ENCODE measurements at regions not wholly inside any gene's neighbourhood (a gene's known extent, or its start where the extent isn't known, plus 50 kb on each side); places are given as distances from the start of the nearest gene placed in this dataset.

DNA sequence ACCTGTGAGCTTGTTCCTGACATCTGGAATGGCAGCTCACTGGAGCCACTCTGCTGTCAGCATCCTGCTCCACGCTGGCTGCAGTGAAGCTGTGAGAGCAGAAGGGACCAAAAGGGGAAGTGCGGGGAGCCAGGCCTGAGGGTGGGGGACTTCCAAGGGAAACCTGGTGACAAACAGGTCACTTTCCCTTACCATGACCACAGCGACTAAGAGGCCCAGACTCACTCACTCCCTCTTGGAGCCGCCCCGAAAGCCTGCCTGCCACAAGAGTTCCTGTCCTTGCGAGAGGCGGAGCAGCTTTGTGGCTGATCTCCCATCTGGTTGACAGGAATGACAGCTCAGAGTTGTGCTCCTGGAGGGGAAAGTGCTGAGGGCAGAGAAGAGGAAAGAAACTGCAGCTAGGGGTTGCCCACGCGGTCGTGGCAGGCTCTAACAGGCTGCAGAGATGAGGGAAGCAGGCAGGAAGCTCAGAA, 183.8 kb upstream of the NTM start:
- DNase-seq (ENCODE audit: low read depth in 4 of 4, low spot score in 1 of 4), result no peak

DNA sequence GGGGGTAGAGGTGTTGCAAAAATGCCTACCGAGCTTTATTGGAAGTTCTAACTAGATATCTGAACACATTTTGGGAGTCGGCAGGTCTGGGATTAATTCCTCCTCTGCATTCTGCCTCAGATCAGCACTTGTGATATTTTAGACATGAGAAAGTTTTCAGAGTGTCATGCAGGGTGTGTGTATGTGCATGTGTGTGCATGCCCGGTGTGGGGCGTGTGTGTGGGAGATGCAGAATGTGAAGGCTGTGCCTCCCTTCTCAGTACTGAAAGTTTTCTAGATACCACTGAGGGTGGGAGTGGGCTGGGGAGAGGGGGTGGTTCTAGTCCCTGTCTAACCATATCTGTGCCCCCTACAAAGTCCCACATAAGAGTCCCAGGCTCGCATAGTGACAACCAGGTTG, 180.0 kb upstream of the NTM start:
- DNase-seq (ENCODE audit: low read depth in 4 of 4, low spot score in 1 of 4), result no peak

DNA sequence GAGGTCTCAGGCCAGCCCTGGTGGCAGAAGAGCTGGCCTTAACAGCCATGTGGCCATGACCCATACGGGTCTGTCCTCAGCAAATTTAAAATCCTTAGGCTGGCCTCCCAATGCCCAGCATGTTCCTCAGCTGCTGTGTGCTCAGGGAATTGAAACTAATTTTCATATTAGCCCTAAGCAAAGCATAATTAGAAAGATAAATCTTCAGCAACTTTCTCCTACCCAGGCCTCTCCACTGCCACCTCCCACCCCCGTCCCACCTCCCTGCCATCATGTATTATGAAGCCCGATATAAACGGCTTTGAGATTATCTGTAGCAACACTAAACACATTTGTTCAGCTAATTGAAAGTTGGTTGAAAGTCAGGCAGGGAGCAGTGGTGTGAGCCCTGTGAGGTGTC, 178.8 kb upstream of the NTM start:
- no peak for DNase-seq (ENCODE audit: low read depth in 4 of 4, low spot score in 1 of 4)

DNA sequence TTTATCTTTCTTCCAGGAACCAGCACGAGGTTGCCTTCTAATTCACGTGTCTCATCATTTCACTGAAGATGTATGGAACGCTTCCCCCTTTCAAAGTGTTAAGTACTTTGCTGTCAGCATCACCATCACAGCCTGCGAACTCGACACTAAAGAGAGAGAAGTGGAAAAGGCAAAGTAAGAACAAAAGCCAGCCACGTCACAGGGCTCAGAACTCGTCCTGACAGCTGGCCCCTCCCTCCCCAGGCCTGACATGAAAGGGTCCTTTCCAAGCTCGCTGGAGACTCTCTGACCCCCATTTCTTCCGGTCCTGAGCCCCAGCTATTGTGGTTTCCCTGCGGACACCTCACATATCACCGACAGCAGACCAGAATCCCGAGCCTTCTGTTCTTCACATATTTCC, 177.8 kb upstream of the NTM start:
- no peak for DNase-seq (ENCODE audit: low read depth in 4 of 4, low spot score in 1 of 4)

DNA sequence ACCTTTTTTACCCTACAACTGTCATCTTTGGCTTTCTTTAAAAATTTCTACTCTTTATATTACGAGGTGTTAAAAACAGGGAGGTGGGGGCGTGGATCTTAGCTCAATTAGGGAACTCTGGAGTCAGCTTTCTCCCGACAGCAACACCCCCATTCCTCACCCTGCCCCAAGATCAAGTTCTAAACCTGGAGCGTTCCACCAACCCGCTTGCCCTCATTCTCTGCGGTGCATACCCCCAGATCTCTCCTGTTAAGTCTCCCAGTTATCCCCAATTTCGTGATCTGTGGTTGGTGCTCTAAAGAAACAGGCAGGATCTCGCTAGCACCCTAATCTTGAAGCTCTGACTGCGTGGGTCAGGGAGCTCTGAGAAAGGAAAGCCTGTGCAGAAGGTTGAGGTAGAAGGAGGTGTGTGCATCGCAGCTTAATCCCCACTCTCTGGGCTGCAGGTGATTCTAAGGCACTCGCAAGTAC, 177.3 kb upstream of the NTM start:
- no peak for DNase-seq (ENCODE audit: low read depth in 4 of 4, low spot score in 1 of 4)

DNA sequence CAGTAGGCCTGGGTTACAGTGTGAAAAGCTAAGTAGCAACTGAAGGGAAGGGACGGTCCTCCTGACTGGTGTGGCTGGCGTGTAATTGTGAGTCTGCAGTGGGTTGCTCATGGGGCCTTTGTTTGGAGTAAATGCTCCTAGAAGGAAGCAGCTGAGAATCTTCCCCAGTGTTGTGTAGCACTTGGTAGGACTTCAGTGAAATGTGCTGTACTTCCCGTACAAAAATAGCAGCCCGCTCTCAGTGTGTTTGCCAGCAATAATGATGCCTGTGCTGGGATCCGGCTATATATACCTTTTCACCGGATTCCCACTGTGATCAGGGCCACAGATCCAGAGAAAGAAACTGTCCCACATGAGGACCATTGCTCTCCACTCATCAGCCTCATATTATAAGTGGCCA, 175.7 kb upstream of the NTM start:
- no peak for DNase-seq (ENCODE audit: low read depth in 4 of 4, low spot score in 1 of 4)

DNA sequence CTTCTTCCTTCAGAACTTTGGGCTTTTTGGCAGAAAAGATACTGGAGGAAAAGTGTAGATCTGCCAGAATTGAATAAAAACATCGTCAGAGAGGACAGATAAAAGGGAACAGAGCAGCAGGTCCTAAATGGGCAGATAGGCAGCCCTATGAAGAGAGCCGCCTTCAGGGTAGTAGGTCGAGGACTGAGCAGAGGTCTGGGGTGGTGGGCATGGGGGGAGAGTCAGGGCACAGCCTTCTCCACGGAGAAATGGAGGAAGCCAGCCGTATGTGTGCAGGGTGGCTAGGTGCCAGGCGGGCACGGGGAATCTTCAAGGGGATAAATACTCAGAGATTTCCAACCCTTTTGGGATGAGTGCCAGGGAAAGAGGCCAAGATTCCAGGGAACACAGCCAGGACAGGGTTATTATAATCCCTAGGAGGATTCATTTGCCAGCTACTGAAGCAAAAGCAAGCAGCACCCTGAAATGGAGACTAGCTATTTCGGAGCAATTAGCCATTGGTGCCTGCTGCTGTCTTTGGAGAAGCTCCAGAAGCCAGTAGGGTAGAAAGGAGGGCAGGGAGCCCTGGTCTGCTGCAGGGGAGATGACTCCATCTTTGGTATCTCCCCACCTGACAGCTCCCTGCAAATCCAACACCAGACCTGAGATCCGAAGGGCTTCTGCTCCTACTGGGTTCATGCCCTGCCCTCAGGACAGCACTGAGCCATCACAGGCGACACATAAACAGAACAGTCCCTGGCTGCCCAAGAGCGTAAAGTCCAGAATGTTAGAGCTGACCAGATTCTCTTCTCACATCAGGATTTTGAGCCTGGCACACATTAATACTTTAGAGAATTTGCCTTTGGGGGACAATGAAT, 174.5 kb upstream of the NTM start:
- DNase-seq (ENCODE audit: low read depth in 4 of 4, low spot score in 1 of 4), result no peak

DNA sequence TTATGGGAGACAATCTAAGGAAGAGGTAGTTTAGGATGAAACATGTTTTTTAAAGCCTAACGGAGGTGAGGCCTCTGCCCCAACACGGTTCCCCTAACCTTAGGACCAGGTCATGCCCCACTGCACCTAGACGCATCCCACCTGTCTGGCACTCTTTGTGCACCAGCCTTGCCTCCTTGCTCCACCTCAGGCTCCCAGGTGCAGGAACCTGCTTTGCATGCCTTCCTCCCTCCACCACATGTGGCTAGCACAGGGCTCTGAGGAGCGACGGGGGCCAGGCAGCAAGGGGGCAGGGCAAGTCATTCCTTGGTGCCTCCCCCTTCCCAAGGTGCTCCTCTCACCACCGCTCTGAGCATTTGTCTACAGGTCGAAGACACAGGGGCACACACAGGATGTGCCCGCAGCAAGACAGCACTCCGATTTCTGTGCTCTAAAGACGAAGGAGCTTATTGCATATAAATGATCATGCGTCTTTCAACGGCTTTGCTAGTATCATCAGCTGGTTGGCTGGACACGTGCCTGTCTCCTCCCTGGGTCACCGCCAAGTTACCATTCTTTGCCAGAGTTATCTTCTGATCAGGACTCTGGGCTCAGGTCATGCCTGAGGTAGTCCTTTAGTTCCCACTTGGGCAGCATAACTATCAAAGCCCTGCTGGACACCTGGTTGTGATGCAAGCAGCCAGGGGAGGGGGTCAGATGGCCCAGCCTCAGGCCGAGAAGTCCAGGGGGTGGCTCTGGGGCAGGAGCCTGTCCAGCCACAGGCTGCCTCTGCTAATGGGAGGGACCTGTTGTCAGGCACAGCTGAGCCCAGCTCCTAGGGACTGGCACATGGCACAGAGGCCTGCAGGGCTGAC, 172.0 kb upstream of the NTM start:
- no peak for DNase-seq (ENCODE audit: low read depth in 4 of 4, low spot score in 1 of 4)

DNA sequence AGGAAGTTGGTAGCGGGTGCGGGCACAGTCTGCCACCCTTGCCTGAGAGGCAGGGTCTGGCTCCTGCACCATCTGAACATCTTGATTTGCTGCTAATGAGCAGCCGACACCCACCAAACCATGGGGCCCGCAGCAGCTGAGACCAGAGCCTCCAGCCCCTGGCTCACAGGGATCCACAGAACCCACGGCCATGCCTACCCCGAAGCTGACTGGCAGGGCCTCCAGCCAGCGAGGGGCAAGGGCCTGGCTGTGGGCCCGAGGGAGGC, 171.5 kb upstream of the NTM start:
- no peak for DNase-seq (ENCODE audit: low read depth in 4 of 4, low spot score in 1 of 4)

DNA sequence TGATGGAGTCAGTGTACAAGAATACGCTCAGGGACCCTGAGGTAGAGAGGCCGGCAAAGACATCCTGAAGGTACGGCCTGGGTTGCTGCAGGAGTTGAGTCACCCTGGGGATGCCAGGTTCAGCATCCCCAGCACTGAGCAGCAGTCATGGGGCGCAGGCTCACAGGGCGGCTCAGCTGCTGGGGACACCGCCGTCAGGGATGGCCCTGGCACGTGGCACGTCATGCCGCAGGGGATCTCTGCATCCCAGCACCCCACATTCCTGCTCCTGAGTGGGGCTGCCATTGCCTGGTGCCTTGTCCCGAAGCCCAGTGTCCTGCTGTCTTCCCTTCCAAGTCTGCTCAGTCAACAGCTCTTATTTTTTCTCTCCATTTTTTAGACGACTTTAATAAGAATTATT, 168.7 kb upstream of the NTM start:
- DNase-seq (ENCODE audit: low read depth in 4 of 4, low spot score in 1 of 4), result no peak

DNA sequence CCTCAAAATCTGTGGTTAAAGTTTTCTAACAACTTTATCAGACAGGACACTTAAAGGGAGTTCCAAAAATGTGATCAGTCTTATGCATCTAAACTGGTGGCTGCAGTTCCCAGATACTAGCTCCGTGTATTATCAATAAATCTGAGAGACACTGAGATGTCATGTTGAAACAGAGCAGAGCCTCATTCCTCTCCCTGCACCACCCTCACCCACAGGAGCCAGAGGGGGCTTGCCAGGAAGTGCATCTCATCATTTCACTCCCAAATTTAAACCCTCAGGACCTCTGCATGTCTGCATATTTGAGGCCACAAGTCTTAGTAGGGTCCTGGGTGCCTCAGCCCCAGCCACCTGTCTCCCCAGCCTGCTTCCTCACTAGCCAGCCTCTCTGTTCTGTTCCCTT, 167.4 kb upstream of the NTM start:
- DNase-seq (ENCODE audit: low read depth in 4 of 4, low spot score in 1 of 4), result no peak

DNA sequence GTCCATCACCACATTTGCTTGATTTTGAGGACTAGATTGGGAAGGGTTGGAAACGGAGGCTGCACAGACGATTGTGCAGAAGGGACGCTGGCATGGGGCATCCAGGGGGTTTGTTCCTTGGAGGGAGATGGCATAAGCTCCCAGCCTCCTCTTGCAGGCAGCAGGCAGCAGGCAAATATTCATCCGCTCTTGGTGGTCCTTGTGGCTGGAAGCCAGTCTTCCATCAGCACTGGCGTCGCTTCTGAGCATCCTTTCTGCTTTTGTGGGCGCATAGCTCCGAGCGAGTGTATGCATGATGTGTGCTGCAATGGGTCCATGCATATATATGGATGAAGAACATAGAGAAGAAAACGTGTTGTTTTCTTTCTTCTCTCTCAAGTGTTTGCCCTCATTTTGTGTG, 166.1 kb upstream of the NTM start:
- no peak for DNase-seq (ENCODE audit: low read depth in 4 of 4, low spot score in 1 of 4)

DNA sequence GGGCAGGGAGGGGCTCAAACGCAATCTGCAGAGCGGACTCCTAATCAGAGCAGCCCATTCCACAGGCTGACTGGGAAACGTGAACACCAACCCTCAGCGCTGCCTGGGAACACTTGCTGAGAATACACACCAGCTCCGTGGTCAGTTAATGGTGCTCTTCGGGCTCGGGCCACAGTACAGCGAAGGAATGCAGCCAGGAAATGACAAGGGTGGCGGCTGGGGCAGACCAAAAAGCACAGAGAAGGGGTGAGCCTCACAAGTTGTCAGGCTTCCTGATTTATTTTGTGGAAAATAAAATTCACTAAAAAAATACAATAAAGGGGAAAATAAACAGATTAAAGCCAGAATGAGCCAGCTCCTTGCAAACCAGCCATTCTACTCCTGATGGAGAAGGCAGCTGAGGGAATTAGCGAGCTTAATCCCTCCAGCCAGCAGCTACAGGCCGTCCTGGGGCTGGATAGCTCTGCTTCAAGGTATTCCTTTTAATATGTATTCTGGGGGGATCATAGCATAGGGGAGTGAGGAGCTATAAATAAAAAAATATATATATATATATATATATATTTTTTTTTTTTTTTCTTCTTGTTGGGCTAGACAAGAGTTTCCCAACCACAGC, 165.5 kb upstream of the NTM start:
- DNase-seq (ENCODE audit: low read depth in 4 of 4, low spot score in 1 of 4), result no peak

DNA sequence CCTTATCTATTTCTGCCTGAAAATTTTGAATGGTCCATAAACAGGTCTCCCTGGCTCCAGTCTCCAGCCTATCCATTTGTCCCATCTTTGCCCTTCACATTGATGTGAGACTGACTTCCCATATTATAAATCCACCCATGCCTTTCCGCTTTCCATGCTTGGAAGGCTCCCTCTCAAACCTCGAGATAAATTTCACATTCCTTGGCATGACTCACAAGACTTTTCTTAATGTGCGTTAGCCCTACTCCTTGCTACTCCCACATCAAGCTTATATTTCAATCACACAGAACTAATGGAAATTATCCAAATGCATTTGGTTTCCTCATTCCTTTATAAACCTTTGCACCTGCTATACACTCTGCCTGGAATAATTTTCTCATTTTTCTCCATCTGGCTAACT, 163.7 kb upstream of the NTM start:
- DNase-seq (ENCODE audit: low read depth in 4 of 4, low spot score in 1 of 4), result no peak

DNA sequence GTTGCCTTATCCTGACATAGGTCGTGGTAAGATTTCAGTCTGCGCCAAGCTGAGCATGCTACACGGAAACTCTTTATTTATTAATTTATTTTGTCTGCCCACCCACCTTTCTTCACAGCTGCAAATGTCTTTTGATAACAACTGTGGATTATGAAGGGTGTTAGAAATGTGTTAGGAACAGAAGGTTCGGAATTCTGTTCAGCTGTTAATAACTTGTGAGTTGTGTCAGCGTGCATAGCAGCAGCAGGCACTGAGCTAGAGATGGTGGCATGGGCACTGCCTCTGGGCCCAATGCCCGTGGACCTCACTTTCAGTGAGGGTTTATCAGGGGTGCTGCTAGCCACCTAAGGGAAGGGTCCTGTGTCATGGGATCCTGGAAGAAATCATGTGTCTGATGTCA, 162.5 kb upstream of the NTM start:
- no peak for DNase-seq (ENCODE audit: low read depth in 4 of 4, low spot score in 1 of 4)

DNA sequence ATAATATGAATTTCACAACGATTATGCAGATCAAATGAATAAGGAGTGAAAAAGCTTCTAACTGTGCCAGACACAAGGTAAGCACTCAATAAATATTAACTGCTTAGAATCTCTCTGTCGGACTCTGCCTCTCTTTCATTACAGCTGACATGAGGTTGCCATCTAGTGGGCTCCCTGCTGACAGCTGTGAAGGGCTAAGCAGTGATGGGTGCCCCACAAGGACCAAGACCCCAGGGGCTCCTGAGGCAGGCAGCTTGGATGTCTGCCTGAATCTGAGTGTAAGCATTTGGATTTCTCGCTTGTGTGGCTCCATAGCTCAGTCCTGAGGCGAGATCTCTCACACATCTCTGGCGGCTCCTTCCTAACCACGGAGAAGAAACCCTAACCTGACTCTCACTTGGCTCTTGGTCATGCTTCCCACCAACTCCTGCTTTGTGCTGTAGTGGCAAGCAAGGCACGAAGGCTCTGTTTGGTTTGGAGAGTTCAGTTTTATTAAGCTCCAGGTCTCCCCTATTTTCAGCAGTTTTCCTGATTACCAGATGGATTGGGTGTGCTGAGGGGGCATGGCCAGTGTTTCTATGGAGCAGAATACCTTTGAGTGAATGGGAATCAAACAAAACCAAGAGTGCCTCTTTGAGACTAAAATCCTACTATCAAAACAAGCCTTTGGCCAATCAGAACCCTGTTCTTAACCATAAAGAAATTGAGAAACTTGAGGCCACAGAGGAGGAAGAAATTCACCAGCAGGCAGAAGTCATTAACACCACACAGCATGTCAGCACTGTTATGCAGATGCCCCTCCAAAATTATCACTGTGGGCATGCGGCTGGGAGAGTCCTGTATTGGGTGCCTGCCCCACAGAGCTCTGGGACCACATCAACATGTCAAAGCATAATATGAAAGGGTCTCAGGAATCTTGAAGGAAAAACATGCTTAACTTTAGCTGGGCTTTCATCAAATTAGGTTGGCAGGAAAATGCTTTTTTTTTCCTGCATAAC, 152.8 kb upstream of the NTM start:
- DNase-seq (ENCODE audit: low read depth in 4 of 4, low spot score in 1 of 4), result no peak

DNA sequence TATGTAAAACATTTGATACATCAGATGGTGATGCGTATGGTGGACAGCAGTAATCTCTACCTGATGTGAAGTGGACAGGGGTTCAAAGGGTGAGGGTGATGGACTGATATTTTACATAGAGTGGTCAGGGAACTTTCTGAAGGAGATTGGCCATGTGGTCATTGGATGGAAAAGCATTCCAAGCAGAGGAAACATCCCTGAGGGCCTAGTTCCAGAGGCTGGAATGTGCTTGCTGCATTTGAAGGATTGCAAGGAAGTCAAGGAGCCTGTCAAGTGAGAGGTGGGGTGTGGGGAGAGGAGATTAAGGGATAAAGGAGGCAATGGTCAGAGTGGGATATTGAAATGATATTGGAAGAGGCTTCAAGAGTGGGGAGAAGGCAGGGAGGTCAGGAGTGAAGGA, 151.9 kb upstream of the NTM start:
- DNase-seq (ENCODE audit: low read depth in 4 of 4, low spot score in 1 of 4), result no peak

DNA sequence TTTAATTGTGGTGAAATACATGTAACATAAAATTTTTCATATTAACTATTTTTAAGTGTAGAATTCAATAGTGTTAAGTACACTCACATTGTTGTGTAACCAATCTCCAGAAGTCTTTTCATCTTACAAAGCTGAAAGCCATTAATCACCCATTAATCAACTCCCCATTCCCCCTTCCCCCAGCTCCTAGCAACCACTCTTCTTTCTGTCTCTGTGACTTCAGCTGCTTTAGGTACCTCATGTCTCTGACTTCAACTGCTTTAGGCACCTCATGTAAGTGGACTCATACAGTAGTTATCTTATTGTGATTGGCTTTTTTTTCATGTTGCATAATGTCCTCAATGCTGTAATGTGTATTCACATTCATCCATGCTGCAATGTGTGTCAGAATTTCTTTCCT, 150.8 kb upstream of the NTM start:
- DNase-seq (ENCODE audit: low read depth in 4 of 4, low spot score in 1 of 4), result no peak

DNA sequence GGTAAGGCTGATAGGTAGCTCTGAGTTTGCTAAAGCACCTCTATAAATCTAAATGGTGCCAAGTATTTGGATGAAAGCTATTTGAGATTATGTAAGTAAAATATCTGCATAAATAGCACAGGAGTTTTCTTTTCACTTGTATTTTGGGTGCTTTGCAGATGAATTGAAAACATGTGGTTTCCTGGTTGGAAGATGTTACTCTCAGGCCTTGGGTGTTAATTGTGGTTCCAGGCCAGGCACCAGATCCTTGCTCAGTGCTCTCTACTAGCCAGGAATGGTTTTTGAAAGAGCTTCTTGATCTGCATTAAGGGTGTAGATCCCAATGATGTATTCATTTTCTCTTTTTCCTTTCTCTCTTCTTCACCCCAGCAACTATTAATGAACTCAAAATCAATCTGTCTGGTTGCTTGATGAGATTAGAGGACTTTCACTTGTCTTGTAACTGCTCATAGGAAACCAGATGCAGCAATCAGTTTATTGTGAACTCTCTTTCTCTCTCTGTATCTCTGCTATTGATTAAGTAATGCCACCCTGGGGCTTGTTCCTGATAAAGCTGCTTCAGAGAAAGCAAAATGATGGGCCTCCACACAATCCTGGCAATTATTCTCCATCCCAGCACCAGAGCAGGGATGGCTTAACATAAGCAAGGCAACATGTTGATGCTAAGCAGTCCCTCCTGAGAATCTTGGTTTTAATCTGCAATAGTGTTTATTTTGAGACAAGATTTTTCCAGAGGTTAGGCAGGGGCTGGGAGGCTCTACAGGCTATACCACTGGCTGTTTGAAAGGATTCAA, 147.0 kb upstream of the NTM start:
- no peak for DNase-seq (ENCODE audit: low read depth in 4 of 4, low spot score in 1 of 4)

DNA sequence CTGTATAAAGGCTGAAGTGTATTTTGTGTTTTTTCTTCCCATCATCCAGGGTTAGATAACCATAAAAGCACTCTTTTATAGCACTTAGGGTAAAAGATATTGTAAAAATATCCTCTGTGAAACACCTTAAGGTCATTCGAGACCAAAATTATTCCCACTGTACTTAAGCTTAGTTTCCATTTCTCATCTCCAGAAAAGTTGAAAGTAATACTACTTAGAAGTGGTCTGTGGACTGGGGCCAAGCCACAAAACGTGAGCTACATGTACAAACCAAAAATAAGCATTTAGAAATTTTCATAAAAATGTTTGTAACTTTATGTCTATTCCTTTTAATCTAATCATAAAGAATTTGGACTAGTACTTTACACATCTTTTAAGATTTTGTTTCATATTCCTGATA, 142.0 kb upstream of the NTM start:
- DNase-seq (ENCODE audit: low read depth in 4 of 4, low spot score in 1 of 4), result no peak

Data from stimulated activated CD4-positive, alpha-beta T cell treated with anti-CD3 and anti-CD28 coated beads, Interleukin-1b, Interleukin-23, amount 100 ng/mL, for 24 hours (primary cell).